ENCODE measurements at regions not wholly inside any gene's neighbourhood (a gene's known extent, or its start where the extent isn't known, plus 50 kb on each side); places are given as distances from the start of the nearest gene placed in this dataset.

GRCh38 chr19:29429581-29429980, 96.2 kb upstream of the VSTM2B start:
- TF ChIP-seq CTCF (IDR thresholded peaks at IDR 0.05) (no peak), POLR2A (IDR thresholded peaks at IDR 0.05) (no peak)

Data from right lobe of liver (tissue), 4 donors.